ENCODE measurements at regions not wholly inside any gene's neighbourhood (a gene's known extent, or its start where the extent isn't known, plus 50 kb on each side); places are given as distances from the start of the nearest gene placed in this dataset.

- no peak overlapping the region for H3K4me3 Mint-ChIP-seq
- no peaks in the 10 kb centered on the region for H3K4me1 ChIP-seq (ENCODE audit: insufficient read depth, low read length)
- intact Hi-C loops (cut with DNase I, micrococcal nuclease): no loop called here
- H3K9me3 ChIP-seq (ENCODE audit: control insufficient read depth in 1 of 2, insufficient read depth in 1 of 2, low read length in 2 of 2): peaks cover 3 to 7% of the 10 kb centered on the region in 2 experiments
- H3K27me3 ChIP-seq (ENCODE audit: control insufficient read depth in 1 of 2, insufficient read depth in 2 of 2, low read length in 2 of 2): no peaks in the 10 kb centered on the region
- peaks cover 3% of the 10 kb centered on the region for H3K9me3 Mint-ChIP-seq
- ChIA-PET POLR2A (no interaction called here), CTCF (no interaction called here)
- H3K4me3 ChIP-seq (ENCODE audit: low read length): no peak overlapping the region
- peaks cover 18% of the 10 kb centered on the region for H3K27me3 Mint-ChIP-seq
- H3K4me1 Mint-ChIP-seq (ENCODE audit: low read depth): no peaks in the 10 kb centered on the region
- H3K36me3 Mint-ChIP-seq (ENCODE audit: low read depth): no peaks in the 10 kb centered on the region
- DNase-seq (no peak), ATAC-seq (ENCODE audit: poor library complexity) (no peak)
- H3K27ac Mint-ChIP-seq: no peak overlapping the region
- no peak overlapping the region for H3K27ac ChIP-seq (ENCODE audit: low read depth in 1 of 2, low read length in 2 of 2)
- H3K36me3 ChIP-seq (ENCODE audit: insufficient read depth, low read length): no peaks in the 10 kb centered on the region
- no peak for TF ChIP-seq CTCF (IDR thresholded peaks at IDR 0.05)
Observed at GRCh38 chr1:213507472-213508223, 456.6 kb downstream of the RPS6KC1 start.

GRCh38 chr1:213511173-213511572 is 460.1 kb downstream of the RPS6KC1 start:
- CTCF ChIA-PET: no interaction called here
- H3K36me3 Mint-ChIP-seq (ENCODE audit: low read depth): no peaks in the 10 kb centered on the region
- no peak overlapping the region for H3K4me3 Mint-ChIP-seq
- no peaks in the 10 kb centered on the region for H3K4me1 ChIP-seq (ENCODE audit: insufficient read depth, low read length)
- H3K27me3 ChIP-seq (ENCODE audit: control insufficient read depth in 1 of 2, insufficient read depth in 2 of 2, low read length in 2 of 2): no peaks in the 10 kb centered on the region
- peaks cover 7% of the 10 kb centered on the region for H3K9me3 Mint-ChIP-seq
- H3K4me1 Mint-ChIP-seq (ENCODE audit: low read depth): no peaks in the 10 kb centered on the region
- no peak for TF ChIP-seq CTCF (IDR thresholded peaks at IDR 0.05)
- H3K4me3 ChIP-seq (ENCODE audit: low read length): no peak overlapping the region
- intact Hi-C loops (cut with DNase I, micrococcal nuclease): no loop called here
- peaks cover 31% of the 10 kb centered on the region for H3K27me3 Mint-ChIP-seq
- POLR2A ChIA-PET: no interaction called here
- H3K27ac ChIP-seq (ENCODE audit: low read depth in 1 of 2, low read length in 2 of 2): no peak overlapping the region
- H3K27ac Mint-ChIP-seq: no peak overlapping the region
- no peak for DNase-seq
- ATAC-seq (ENCODE audit: poor library complexity): no peak
- H3K36me3 ChIP-seq (ENCODE audit: insufficient read depth, low read length): no peaks in the 10 kb centered on the region
- H3K9me3 ChIP-seq (ENCODE audit: control insufficient read depth in 1 of 2, insufficient read depth in 1 of 2, low read length in 2 of 2): peaks cover 0 to 3% of the 10 kb centered on the region in 2 experiments

- H3K9me3 Mint-ChIP-seq: peaks cover 7% of the 10 kb centered on the region
- H3K36me3 ChIP-seq (ENCODE audit: insufficient read depth, low read length): no peaks in the 10 kb centered on the region
- H3K27ac ChIP-seq (ENCODE audit: low read depth in 1 of 2, low read length in 2 of 2): no peak overlapping the region
- H3K4me3 Mint-ChIP-seq: no peak overlapping the region
- no peaks in the 10 kb centered on the region for H3K4me1 Mint-ChIP-seq (ENCODE audit: low read depth)
- no peak for TF ChIP-seq CTCF (IDR thresholded peaks at IDR 0.05)
- no peaks in the 10 kb centered on the region for H3K4me1 ChIP-seq (ENCODE audit: insufficient read depth, low read length)
- ChIA-PET CTCF (no interaction called here), POLR2A (no interaction called here)
- ATAC-seq (ENCODE audit: poor library complexity) (no peak), DNase-seq (no peak)
- no peak overlapping the region for H3K4me3 ChIP-seq (ENCODE audit: low read length)
- no peaks in the 10 kb centered on the region for H3K27me3 ChIP-seq (ENCODE audit: control insufficient read depth in 1 of 2, insufficient read depth in 2 of 2, low read length in 2 of 2)
- peaks cover 0 to 3% of the 10 kb centered on the region in 2 experiments for H3K9me3 ChIP-seq (ENCODE audit: control insufficient read depth in 1 of 2, insufficient read depth in 1 of 2, low read length in 2 of 2)
- intact Hi-C loops (cut with DNase I, micrococcal nuclease): no loop called here
- H3K36me3 Mint-ChIP-seq (ENCODE audit: low read depth): no peaks in the 10 kb centered on the region
- no peak overlapping the region for H3K27ac Mint-ChIP-seq
- peaks cover 31% of the 10 kb centered on the region for H3K27me3 Mint-ChIP-seq
Observed at GRCh38 chr1:213512316-213512715, 461.3 kb downstream of the RPS6KC1 start.

All from CD4-positive, alpha-beta T cell (primary cell).